ENCODE measurements at regions not wholly inside any gene's neighbourhood (a gene's known extent, or its start where the extent isn't known, plus 50 kb on each side); places are given as distances from the start of the nearest gene placed in this dataset.
"Not testable (repeated sequence)": the region's sequence is repeated elsewhere in the genome, so short reads cannot be mapped to it uniquely, and the experiment has no call there.

DNA sequence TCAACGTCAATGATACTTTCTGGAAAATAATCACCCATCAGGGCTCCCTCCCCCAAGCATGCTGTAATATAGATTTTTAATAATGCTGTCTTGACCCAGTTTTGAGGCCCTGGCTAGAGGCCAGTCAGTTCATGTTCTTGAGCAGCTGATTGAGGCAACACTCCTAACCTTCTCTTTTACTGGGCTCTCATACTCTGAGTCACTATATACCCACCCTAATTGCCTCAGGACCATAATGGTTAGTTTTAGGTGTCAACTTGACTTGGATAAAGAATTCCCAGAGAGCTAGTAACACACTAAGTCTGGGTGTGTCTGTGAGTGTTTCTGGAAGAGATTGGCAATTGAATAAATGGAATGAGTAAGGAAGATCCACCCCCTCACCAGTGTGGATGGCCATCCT lies 527.0 kb upstream of the ATP2B1 start:
- DNase-seq (ENCODE audit: low read depth in 1 of 2, low spot score in 1 of 2), result no peak

DNA sequence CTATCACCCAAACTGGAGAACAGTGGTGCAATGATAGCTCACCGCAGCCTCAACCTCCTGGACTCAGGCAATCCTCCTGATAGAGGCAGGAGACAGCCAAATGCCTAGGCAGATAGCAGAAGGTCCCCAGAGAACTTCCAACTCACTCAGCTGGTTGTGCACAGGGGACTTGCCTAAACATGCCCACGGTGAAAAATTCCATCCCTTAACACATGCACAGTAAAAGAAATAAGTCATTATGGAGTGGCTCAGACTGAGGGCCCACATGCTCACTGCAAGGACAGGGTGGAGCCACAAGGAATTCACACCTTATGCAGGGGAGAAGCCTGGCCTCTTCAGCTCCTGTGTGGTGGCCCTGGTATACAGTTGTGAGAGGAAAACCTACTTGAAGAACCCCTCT lies 525.8 kb upstream of the ATP2B1 start:
- DNase-seq (ENCODE audit: low read depth in 1 of 2, low spot score in 1 of 2), result no peak

DNA sequence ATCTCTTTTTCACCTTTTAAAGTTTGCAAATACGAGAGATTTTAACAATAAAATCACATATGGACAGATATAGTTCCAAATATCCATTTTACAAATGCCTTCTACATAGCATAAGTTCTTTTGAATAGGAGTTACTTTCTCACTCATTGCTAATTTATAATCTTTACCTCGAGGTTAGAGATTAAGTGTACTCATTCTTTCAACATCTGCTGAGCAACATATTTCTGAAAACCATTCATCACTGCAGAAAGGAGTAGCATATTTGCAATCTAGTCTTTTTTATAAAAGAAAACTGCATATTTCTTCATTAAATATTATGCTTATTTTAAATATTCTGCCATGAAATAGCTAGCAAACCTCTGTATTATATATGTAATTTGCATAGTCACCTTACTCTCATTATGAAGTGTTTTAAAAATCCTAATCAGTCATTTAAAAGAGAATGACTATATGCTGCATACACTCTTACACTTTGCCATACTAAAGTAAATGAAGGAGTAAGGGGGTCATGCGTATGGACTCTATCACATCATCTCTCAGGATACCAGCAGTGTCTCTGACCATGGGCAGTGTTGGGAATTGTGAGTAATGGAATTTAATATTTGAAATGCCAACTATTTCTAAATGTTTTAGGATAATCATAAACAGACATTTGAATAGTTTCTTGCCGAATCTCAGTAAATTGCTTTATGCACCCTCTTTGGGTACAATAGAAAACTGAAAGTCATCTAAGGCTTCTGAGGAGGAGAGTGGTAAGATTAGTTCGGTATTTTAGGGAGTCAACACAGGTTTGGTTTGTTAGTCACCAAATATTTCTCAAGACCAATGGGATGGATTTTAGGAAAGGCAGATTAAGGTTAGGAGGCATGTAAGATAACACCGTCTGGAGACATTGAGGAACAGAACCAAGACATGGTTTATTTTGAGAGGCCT lies 524.8 kb upstream of the ATP2B1 start:
- DNase-seq (ENCODE audit: low read depth in 1 of 2, low spot score in 1 of 2), result no peak

DNA sequence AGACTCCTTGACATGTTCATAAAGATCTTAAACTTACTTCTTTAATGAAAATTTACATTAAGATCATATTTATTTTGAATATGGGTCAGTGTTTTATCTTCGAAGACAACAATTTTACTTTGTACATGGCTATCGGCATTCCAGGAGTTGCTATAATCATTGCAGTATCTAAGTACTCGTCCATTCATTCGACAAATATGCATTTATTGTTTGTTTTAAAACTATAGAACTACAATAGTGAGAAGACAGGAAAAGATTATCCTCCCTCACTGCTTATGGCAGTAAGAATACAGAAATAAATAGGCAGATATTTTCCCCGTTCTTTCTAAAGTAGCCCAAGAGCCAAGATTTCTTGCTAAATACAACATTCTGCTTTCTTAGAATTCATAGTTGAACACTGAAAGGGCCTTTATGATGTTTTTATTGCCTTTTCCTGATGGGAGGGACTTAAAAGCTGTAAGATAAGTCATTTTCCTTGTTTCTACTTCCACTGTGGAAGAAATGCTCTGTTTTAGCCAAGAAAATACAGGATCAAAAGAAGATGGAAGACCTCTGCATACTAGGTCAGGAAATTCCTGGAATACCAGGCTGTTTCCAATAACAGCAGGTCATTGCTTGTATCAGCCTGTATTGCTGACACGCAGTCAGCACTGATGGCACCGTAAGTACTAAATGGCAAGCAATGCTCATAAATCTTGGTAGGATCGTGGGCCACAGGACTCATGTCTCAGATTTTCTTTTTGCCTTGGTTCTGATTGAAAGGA lies 521.0 kb upstream of the ATP2B1 start:
- DNase-seq (ENCODE audit: low read depth in 1 of 2, low spot score in 1 of 2), result no peak

DNA sequence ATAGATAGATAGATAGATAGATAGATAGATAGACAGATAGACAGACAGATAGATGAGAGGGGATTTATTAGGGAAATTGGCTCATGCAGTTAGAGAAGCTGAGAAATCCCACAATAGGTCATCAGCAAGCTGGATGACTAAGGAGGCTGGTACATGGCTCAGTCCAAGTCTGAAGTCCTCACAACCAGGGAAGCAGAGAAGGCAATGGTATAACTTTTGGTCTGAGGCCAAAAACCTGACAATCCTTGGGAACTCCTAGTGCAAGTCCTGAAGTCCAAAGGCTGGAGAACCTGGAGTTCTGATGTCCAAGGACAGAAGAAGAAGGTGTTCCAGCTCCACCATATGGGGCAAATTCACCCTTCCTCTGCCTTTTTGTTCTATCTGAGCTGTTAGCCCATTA lies 517.6 kb upstream of the ATP2B1 start:
- DNase-seq (ENCODE audit: low read depth in 1 of 2, low spot score in 1 of 2), result no peak

DNA sequence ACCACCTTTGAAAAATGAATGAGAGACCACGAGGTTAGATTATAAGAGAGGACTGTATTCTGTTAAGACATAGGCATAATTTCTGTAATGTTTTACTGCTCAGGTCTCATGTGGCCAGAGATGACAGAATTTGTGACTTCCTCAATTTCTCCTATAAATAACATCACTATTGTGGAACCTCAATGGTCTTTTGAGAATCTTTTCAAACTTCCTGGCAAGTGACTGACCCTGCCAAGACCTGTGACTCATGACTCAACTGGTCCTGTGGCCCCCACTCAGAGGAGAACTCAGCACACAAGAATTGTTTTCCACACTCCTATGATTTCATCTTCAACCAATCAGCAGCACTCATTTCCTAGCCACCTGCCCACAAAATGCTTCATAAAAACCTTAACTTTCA lies 508.2 kb upstream of the ATP2B1 start:
- no peak for DNase-seq (ENCODE audit: low read depth in 1 of 2, low spot score in 1 of 2)

DNA sequence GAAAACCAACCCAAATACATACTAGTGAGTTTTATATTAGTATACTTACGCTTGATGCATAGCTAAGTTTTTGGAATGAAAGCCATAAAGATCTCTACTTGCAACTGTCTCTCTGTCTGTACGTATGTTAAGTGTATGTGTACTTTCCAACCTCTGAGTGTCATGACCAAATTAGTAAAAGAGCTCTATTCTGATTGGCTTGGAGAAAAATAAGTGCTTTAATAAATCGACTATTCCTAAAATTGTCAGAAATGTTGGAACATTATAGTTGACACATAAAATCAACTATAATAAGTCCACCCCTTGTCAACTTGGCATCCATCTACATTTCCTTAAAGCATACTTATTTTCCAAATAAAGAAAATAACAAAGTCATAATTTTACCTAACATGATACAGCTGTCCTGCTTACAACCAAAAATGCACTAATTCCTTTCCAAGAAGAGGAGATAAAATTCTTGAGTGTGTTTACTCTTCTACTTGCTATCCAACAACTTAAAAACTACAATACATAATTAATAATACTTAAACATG lies 507.4 kb upstream of the ATP2B1 start:
- DNase-seq (ENCODE audit: low read depth in 1 of 2, low spot score in 1 of 2), result no peak

DNA sequence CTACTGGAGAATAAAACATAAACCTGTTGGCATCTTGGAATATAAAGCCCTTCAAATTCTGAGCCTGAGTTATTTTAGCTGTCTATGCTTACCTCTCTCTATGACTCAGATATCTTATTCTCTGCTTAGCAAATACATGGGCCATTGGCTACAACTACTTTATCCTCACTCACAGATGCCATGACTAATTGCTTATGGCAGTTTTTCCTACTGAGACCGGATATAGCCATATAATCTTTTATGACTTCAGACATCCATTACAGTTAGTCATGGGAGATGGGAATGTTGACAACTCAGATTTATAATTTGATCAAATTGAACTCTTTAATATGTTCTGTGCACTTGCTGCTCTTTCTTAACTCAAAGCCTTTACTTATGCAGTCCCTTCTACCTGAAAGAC lies 502.4 kb upstream of the ATP2B1 start:
- DNase-seq (ENCODE audit: low read depth in 1 of 2, low spot score in 1 of 2), result no peak

DNA sequence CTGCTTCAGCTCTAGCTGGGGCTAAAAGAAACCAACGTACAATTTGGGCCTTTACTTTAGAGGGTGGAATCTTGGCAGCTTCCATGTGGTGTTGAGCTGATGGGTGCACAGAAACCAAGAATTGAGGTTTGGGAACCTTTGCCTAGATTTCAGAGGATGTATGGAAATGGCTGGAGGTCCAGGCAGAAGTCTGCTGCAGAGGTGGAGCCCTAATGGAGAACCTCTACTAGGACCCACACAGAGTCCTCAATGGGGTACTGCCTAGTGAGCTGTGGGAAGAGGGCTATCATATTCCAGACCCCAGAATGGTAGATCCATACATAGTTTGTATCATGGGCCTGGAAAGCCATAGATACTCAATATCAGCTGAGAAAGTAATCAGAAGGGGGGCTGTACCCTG lies 500.4 kb upstream of the ATP2B1 start:
- no peak for DNase-seq (ENCODE audit: low read depth in 1 of 2, low spot score in 1 of 2)

DNA sequence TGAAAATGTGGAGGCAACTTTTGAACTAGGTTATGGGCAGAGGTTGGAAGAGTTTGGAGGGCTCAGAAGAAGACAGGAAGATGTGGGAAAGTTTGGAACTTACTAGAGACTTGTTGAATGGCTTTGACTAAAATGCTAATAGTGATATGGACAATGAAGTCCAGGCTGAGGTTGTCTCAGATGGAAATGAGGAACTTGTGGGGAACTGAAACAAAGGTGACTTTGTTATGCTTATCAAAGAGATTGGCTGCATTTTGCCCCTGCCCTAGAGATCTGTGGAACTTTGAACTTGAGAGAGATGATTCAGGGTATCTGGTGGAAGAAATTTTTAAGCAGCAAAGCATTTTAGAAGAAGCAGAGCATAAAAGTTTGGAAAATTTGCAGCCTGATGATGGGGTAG lies 499.7 kb upstream of the ATP2B1 start:
- DNase-seq (ENCODE audit: low read depth in 1 of 2, low spot score in 1 of 2), result not testable (repeated sequence)

DNA sequence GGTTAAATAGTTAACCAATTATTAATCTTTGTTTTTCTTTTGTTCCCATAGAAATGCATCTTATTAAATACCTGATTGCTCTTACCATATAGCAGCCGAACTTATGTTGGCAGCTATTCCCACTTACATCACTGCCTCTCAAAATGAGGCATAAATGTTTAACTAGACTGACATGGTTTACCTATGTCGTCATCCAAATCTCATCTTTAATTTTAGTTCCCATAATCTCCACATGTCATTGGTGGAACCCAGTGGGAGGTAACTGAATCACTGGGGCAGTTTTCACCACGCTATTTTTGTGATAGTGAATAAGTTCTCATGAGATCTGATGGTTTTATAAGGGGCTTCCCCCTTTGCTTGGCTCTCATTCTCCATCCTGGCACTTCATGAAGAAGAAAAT lies 499.2 kb upstream of the ATP2B1 start:
- no peak for DNase-seq (ENCODE audit: low read depth in 1 of 2, low spot score in 1 of 2)

DNA sequence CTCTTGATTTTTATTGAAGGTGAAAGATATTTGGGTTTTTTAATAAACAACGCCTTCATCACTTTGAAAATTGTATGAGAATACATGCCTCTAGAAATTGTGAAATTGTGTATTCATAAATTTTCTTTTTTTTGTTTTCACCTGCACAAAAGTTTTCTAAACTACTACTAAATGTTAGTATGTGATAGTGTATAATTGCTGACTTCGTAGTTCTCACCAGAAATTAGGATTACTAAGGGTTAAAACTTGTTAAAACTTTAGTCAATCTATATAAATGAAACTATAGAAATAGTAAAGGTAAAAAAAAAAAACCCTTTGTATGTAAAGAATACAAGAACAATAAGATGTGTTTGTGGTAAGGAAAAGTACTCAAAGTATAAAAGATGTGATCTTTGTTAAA lies 496.5 kb upstream of the ATP2B1 start:
- DNase-seq (ENCODE audit: low read depth in 1 of 2, low spot score in 1 of 2), result no peak

DNA sequence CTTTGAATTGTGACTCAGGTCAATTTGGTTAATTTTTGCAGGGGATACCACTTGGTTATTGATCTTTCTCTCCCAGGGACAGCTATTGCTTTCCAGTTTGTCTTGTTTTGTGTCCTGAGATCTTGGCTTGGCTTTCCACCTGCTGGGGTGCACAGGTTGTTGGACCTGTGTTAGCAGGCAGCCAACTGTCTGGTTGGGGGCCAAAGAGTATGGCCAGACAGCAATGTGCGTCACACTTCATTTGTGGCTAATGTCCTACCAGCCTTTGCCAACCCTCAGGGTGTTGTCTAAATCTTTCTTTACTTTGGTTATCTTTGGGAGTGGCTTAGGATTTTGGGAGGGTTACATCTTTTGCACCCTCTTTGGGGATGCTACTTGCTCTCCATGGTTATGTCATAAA lies 494.9 kb upstream of the ATP2B1 start:
- no peak for DNase-seq (ENCODE audit: low read depth in 1 of 2, low spot score in 1 of 2)

DNA sequence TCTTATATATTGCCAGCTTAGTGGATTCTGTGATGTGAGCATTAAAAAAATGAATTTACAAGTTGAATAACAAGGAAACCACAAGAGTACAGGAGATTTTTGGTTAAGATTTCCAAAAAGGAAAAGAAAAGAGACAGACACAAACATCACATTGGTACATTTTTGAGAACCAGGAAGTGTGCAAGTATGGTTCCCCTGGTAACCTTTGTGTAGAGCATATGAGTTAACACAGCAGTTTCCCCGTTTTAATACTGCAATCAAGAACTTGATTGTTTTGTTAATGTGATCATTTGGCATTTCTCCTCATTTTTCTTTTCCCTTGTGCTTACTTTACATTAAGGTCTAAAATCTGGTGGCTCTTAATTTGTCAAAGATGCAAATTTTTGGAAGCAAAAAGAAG lies 490.4 kb upstream of the ATP2B1 start:
- DNase-seq (ENCODE audit: low read depth in 1 of 2, low spot score in 1 of 2), result no peak

DNA sequence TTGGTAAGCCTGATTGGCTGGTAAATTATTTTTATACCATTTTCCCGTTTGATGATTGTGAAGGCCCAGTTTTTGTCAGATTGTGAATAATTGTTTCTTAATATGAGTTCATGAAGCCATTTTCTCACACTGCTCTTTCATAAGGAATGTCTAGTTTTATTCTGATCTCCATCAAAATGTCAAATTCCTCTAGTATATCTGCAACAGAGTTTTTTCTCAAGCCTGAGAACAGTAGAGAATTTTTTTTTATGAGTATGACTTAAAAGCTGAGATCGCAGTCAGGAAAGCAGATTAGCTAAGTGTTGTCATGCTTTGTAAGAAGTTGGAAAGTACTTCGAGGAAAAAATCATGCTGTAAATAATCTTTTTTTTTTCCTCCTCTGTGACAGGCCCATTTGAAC lies 484.9 kb upstream of the ATP2B1 start:
- DNase-seq (ENCODE audit: low read depth in 1 of 2, low spot score in 1 of 2), result no peak

DNA sequence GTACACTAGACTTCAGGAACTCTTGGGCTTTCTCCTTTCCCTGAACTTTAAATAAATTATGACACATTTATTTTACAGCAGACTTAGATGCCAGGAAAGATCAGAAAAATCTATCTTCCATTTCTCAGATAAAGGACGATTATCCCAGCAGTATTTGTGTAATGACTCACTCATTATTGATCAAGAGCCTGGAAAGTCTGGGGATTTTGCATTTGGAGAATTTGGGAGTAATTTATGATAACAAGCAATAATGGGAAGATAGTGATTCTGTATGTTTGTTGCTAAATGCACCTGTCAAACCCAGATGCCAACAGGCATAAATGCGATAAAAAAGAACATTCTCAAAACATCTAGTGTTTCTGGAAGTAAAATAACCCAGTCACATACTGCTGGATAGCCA lies 480.2 kb upstream of the ATP2B1 start:
- no peak for DNase-seq (ENCODE audit: low read depth in 1 of 2, low spot score in 1 of 2)

DNA sequence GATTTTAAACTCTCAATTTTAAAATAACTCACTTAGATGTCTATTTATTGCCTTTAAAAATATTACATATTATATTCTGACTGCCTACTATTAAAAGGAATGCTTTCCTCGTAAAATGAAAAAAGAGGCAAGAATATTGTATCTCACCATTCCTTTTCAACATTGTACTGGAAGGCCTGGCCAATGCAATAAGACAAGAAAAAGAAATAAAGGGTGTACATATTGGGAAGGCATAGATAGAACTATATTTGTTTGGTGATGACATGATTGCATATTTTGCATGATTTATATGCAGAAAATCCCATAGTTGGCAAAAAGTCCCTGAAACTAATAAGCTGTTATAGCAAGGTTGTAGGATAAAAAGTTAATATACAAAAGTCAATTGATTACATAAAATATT lies 474.6 kb upstream of the ATP2B1 start:
- DNase-seq (ENCODE audit: low read depth in 1 of 2, low spot score in 1 of 2), result no peak

DNA sequence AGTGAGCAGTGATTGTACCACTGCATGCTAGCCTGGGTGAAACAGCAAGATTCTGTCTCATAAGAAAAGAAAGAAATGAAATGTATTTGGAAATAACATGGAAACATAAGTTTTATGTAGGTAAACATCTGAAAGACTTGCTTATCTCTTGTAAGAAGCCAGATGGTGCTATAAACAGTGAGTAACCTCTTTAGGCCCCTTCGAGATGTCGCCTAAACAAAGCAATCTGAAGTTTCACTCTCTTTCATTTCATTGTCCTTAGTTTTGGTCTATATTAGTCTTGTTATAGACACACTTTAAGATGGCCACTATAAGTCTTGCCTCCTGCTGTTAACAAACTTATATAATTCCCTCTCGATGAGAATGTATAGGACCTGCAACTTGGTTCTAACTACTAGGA lies 472.6 kb upstream of the ATP2B1 start:
- DNase-seq (ENCODE audit: low read depth in 1 of 2, low spot score in 1 of 2), result no peak

DNA sequence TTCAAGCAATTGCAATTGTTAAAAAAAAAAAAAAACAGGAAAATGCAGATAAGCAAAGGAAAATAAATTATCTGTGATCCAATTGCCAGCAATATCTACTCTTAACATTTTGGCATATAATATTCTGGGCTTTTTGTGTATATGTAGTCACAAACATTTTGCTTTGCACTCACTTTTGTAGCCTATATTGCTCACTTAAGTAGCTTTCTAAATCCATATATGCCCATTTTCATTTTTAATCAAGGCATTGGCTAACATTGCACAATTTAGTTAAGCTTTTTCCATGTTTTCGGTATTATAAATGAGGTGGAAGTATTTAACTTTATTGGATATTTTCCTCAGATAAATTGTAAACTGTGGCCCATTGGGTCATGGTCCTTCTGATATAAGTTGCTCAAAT lies 466.3 kb upstream of the ATP2B1 start:
- no peak for DNase-seq (ENCODE audit: low read depth in 1 of 2, low spot score in 1 of 2)

DNA sequence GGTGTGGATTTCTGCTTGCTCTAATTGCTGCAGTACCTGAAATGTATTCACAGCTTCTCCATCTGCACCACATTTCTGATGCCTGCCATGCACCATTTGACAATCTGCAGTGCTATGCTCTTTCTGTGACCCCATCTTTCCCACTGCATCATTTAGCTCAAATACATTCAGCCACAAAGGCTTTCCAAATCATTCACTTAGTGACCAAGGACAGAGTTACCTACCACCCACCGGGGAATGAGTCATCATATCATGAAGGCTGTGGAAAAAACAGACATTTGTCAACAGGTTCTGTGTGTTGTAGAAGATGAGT lies 465.5 kb upstream of the ATP2B1 start:
- DNase-seq (ENCODE audit: low read depth in 1 of 2, low spot score in 1 of 2), result no peak

DNA sequence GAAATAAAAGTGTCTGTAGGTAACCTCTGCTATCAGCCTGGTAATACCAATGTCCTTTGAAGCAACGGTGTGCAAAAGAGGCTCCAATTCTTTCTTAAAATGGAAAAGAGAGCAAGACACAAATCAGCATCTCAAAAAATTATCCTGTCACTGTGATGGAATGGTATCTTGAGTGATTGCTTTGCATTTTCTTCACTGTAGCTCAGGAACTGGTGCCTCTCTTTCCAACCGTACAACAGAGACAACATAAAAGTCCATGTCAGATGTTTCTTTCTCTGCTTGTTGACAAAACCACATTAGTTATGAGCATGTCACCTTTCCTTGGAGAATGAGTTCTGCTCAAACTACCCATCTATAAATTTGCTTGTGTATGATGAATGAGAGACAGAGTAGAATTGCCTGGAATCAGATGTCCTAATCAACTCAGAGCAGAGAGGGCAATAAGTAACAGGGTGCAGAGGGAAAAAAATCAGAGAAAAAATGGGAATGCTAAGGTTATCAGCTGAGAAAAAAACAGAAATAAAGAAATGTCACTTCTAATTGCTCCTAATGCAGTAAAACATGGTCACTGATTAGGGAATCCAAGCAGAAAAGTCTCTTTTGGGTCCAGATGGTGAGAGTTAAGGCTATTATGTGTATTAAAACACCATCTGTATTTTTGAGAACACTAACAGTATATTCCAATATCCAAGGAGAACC lies 465.0 kb upstream of the ATP2B1 start:
- DNase-seq (ENCODE audit: low read depth in 1 of 2, low spot score in 1 of 2), result no peak

DNA sequence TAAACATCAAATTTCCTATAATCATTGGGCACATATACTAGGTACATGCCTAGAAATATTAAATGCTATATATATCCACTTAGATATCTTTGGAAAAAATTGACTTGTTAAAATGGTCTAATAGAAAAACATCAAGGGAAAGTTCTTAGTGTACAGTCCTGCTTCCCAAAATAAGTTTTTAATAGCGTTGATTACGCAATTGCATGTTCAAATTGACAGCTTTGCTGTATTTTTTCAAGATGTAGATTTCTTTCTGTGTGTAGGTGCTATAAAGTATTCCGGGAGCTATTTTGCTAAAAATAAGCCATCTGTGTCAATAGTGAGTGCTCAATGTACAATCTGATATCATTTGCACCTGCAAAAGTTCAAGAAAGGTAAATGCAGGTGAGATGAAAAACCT lies 463.9 kb upstream of the ATP2B1 start:
- DNase-seq (ENCODE audit: low read depth in 1 of 2, low spot score in 1 of 2), result no peak

Measured in activated CD4-positive, alpha-beta T cell treated with anti-CD3 and anti-CD28 coated beads, Interleukin-2, amount 50 U/mL, for 24 hours (primary cell).